Activated naive CD4-positive, alpha-beta T cell treated with anti-CD3 and anti-CD28 coated beads, Interleukin-2, amount 50 U/mL, for 72 hours (primary cell): ENCODE measurements at regions not wholly inside any gene's neighbourhood (a gene's known extent, or its start where the extent isn't known, plus 50 kb on each side); places are given as distances from the start of the nearest gene placed in this dataset.

Experiments used
- ATAC-seq, 2 donors: fragments of 150-1000 bp; cut with Tn5 transposase; 2 replicates each; pipeline ENCODE4 v1.10.0; 2021; ENCODE audit warnings: mild to moderate bottlenecking in 2 of 2, moderate library complexity in 2 of 2
- DNase-seq, 2 donors: peaks; one replicate each; pipeline ENCODE4 v3.0.0; 2021 to 2022; ENCODE audit warnings: low spot score in 2 of 2
- H3K27ac Mint-ChIP-seq, 2 donors: one replicate each; pipeline ENCODE4 v1.8.0; 2022; ENCODE audit warnings: mild to moderate bottlenecking in 2 of 2, mixed read lengths in 2 of 2
- H3K36me3 Mint-ChIP-seq, 2 donors: one replicate each; pipeline ENCODE4 v1.8.0; 2022; ENCODE audit warnings: mixed read lengths in 2 of 2
- H3K9me3 Mint-ChIP-seq, 2 donors: one replicate each; pipeline ENCODE4 v1.8.0; 2022; ENCODE audit warnings: mixed read lengths in 2 of 2

- ATAC-seq (no peak), DNase-seq (no peak)
- H3K36me3 Mint-ChIP-seq: peaks cover 0 to 5% of the 10 kb centered on the region in 2 donors
- peaks cover 8 to 18% of the 10 kb centered on the region in 2 donors for H3K9me3 Mint-ChIP-seq
- H3K27ac Mint-ChIP-seq: no peak overlapping the region
These were observed 311.3 kb downstream of the SPATA31D1 start for GRCh38 chr9:82299870-82300269.

GRCh38 chr9:82302968-82303655 is 314.5 kb downstream of the SPATA31D1 start:
- Mint-ChIP-seq H3K9me3 (peaks cover 8 to 14% of the 10 kb centered on the region in 2 donors), H3K27ac (no peak overlapping the region), H3K36me3 (peaks cover 0 to 5% of the 10 kb centered on the region in 2 donors)
- DNase-seq: no peak
- no peak for ATAC-seq

GRCh38 chr9:82308836-82309235 is 320.3 kb downstream of the SPATA31D1 start:
- Mint-ChIP-seq H3K36me3 (no peaks in the 10 kb centered on the region), H3K9me3 (peaks cover 8 to 11% of the 10 kb centered on the region in 2 donors), H3K27ac (no peak overlapping the region)
- DNase-seq (no peak), ATAC-seq (no peak)

GRCh38 chr9:82313697-82314096 is 325.1 kb downstream of the SPATA31D1 start:
- H3K9me3 Mint-ChIP-seq: peaks cover 11 to 16% of the 10 kb centered on the region in 2 donors
- no peak for ATAC-seq
- H3K36me3 Mint-ChIP-seq: no peaks in the 10 kb centered on the region
- H3K27ac Mint-ChIP-seq: no peak overlapping the region
- no peak for DNase-seq

- DNase-seq (no peak), ATAC-seq (no peak)
- H3K9me3 Mint-ChIP-seq: peaks cover 9 to 38% of the 10 kb centered on the region in 2 donors
- no peak overlapping the region for H3K27ac Mint-ChIP-seq
- H3K36me3 Mint-ChIP-seq: peaks cover 0 to 10% of the 10 kb centered on the region in 2 donors
These were observed 332.0 kb downstream of the SPATA31D1 start for GRCh38 chr9:82320566-82320965.

GRCh38 chr9:82325907-82326306 is 337.3 kb downstream of the SPATA31D1 start:
- no peak for DNase-seq
- ATAC-seq: no peak
- no peak overlapping the region for H3K27ac Mint-ChIP-seq
- H3K36me3 Mint-ChIP-seq: peaks cover 0 to 14% of the 10 kb centered on the region in 2 donors
- H3K9me3 Mint-ChIP-seq: peaks cover 12 to 42% of the 10 kb centered on the region in 2 donors

- DNase-seq: no peak
- no peak for ATAC-seq
- no peak overlapping the region for H3K27ac Mint-ChIP-seq
- peaks cover 0 to 14% of the 10 kb centered on the region in 2 donors for H3K36me3 Mint-ChIP-seq
- H3K9me3 Mint-ChIP-seq: peaks cover 11 to 34% of the 10 kb centered on the region in 2 donors
These were observed 339.1 kb downstream of the SPATA31D1 start for GRCh38 chr9:82327641-82328040.

- Mint-ChIP-seq H3K9me3 (peaks cover 11 to 22% of the 10 kb centered on the region in 2 donors), H3K27ac (no peak overlapping the region), H3K36me3 (peaks cover 0 to 4% of the 10 kb centered on the region in 2 donors)
- no peak for DNase-seq
- no peak for ATAC-seq
These were observed 342.5 kb downstream of the SPATA31D1 start for GRCh38 chr9:82331079-82331478.

GRCh38 chr9:82332018-82332773 is 343.6 kb downstream of the SPATA31D1 start:
- Mint-ChIP-seq H3K9me3 (peaks cover 5 to 26% of the 10 kb centered on the region in 2 donors), H3K27ac (no peak overlapping the region), H3K36me3 (peaks cover 0 to 4% of the 10 kb centered on the region in 2 donors)
- DNase-seq (no peak), ATAC-seq (no peak)

GRCh38 chr9:82332774-82333152 is 344.2 kb downstream of the SPATA31D1 start:
- peaks cover 0 to 26% of the 10 kb centered on the region in 2 donors for H3K9me3 Mint-ChIP-seq
- H3K27ac Mint-ChIP-seq: no peak overlapping the region
- peaks cover 0 to 4% of the 10 kb centered on the region in 2 donors for H3K36me3 Mint-ChIP-seq
- DNase-seq: no peak
- no peak for ATAC-seq

- H3K9me3 Mint-ChIP-seq: peaks cover 0 to 26% of the 10 kb centered on the region in 2 donors
- no peak overlapping the region for H3K27ac Mint-ChIP-seq
- DNase-seq (no peak), ATAC-seq (no peak)
- peaks cover 0 to 4% of the 10 kb centered on the region in 2 donors for H3K36me3 Mint-ChIP-seq
These were observed 345.1 kb downstream of the SPATA31D1 start for GRCh38 chr9:82333671-82334070.

- no peak for DNase-seq
- no peaks in the 10 kb centered on the region for H3K36me3 Mint-ChIP-seq
- H3K9me3 Mint-ChIP-seq: peaks cover 0 to 22% of the 10 kb centered on the region in 2 donors
- ATAC-seq: no peak
- H3K27ac Mint-ChIP-seq: no peak overlapping the region
These were observed 345.7 kb downstream of the SPATA31D1 start for GRCh38 chr9:82334286-82334685.

GRCh38 chr9:82337351-82337750 is 348.8 kb downstream of the SPATA31D1 start:
- no peaks in the 10 kb centered on the region for H3K36me3 Mint-ChIP-seq
- ATAC-seq: no peak
- H3K27ac Mint-ChIP-seq: no peak overlapping the region
- peaks cover 0 to 24% of the 10 kb centered on the region in 2 donors for H3K9me3 Mint-ChIP-seq
- DNase-seq: no peak

GRCh38 chr9:82342046-82342445 is 353.5 kb downstream of the SPATA31D1 start:
- H3K36me3 Mint-ChIP-seq: peaks cover 0 to 13% of the 10 kb centered on the region in 2 donors
- ATAC-seq: no peak
- H3K27ac Mint-ChIP-seq: no peak overlapping the region
- no peak for DNase-seq
- peaks cover 12 to 15% of the 10 kb centered on the region in 2 donors for H3K9me3 Mint-ChIP-seq

- no peak for ATAC-seq
- DNase-seq: no peak
- H3K36me3 Mint-ChIP-seq: peaks cover 0 to 19% of the 10 kb centered on the region in 2 donors
- peaks cover 13 to 27% of the 10 kb centered on the region in 2 donors for H3K9me3 Mint-ChIP-seq
- H3K27ac Mint-ChIP-seq: no peak overlapping the region
These were observed 357.5 kb downstream of the SPATA31D1 start for GRCh38 chr9:82346040-82346439.

- DNase-seq (no peak), ATAC-seq (no peak)
- Mint-ChIP-seq H3K36me3 (peaks cover 0 to 6% of the 10 kb centered on the region in 2 donors), H3K9me3 (peaks cover 9 to 10% of the 10 kb centered on the region in 2 donors), H3K27ac (no peak overlapping the region)
These were observed 365.2 kb downstream of the SPATA31D1 start for GRCh38 chr9:82353631-82354278.

- ATAC-seq: no peak
- no peak for DNase-seq
- no peak overlapping the region for H3K27ac Mint-ChIP-seq
These were observed 365.7 kb downstream of the SPATA31D1 start for GRCh38 chr9:82354279-82354659.

More at GRCh38 chr9:82354279-82354659, 365.7 kb downstream of the SPATA31D1 start:
- Mint-ChIP-seq H3K36me3 (peaks cover 0 to 1% of the 10 kb centered on the region in 2 donors), H3K9me3 (peaks cover 4 to 5% of the 10 kb centered on the region in 2 donors)
